Neural progenitor cell (in vitro differentiated cells): ENCODE measurements at regions not wholly inside any gene's neighbourhood (a gene's known extent, or its start where the extent isn't known, plus 50 kb on each side); places are given as distances from the start of the nearest gene placed in this dataset.
A peak's percentile ranks its signal among the peaks of the same experiment; 100 is the strongest.

ENCODE experiments used
- DNase-seq: peaks from one replicate; pipeline ENCODE4 v3.0.0-alpha.2; 2016; ENCODE audit warnings: low spot score
- H2AFZ ChIP-seq: fragments of 200-600 bp; sonication (generic); replicated peaks from 2 replicates; pipeline ENCODE4 v1.6.1; 2016; ENCODE audit warnings: antibody characterized with exemption
- H3F3A ChIP-seq: fragments of 200-600 bp; sonication (generic); 2 replicates; pipeline ENCODE4 v1.6.1; 2016; ENCODE audit warnings: antibody characterized with exemption, low read depth
- H3K27ac ChIP-seq: fragments of 200-600 bp; sonication (generic); 2 replicates; pipeline ENCODE4 v1.5.1; 2016; ENCODE audit warnings: mild to moderate bottlenecking
- H3K27me3 ChIP-seq: fragments of 200-600 bp; sonication (generic); 2 replicates; pipeline ENCODE4 v1.6.1; 2016; ENCODE audit warnings: mild to moderate bottlenecking, moderate library complexity
- H3K36me3 ChIP-seq: fragments of 200-600 bp; sonication (generic); 2 replicates; pipeline ENCODE4 v1.5.1; 2016
- H3K4me1 ChIP-seq: fragments of 200-600 bp; sonication (generic); 2 replicates; pipeline ENCODE4 v1.6.1; 2016; ENCODE audit warnings: mixed run types
- H3K4me2 ChIP-seq: fragments of 200-600 bp; sonication (generic); 2 replicates; pipeline ENCODE4 v1.6.1; 2016
- H3K4me3 ChIP-seq: fragments of 200-600 bp; sonication (generic); 2 replicates; pipeline ENCODE4 v1.5.1; 2016
- H3K79me2 ChIP-seq: fragments of 200-600 bp; sonication (generic); 2 replicates; pipeline ENCODE4 v1.6.1; 2016; ENCODE audit warnings: low read depth
- H3K9ac ChIP-seq: fragments of 200-600 bp; sonication (generic); 2 replicates; pipeline ENCODE4 v1.6.1; 2016
- H3K9me3 ChIP-seq: fragments of 200-600 bp; sonication (generic); 2 replicates; pipeline ENCODE4 v1.5.1; 2016; ENCODE audit warnings: low read depth
- H4K20me1 ChIP-seq: fragments of 200-600 bp; sonication (generic); 2 replicates; pipeline ENCODE4 v1.6.1; 2016; ENCODE audit warnings: low read depth
- H3K27ac Mint-ChIP-seq: 3 replicates; pipeline ENCODE4 v1.8.0; 2021; ENCODE audit warnings: mixed read lengths
- H3K27me3 Mint-ChIP-seq: 2 replicates; pipeline ENCODE4 v1.8.0; 2022; ENCODE audit warnings: low read depth, mild to moderate bottlenecking, inconsistent platforms, moderate library complexity, mixed read lengths; ENCODE audit not compliant: insufficient read depth
- H3K36me3 Mint-ChIP-seq: 3 replicates; pipeline ENCODE4 v1.8.0; 2021; ENCODE audit warnings: mixed read lengths
- H3K4me1 Mint-ChIP-seq: 3 replicates; pipeline ENCODE4 v1.8.0; 2021; ENCODE audit warnings: mixed read lengths
- H3K4me3 Mint-ChIP-seq: 3 replicates; pipeline ENCODE4 v1.8.0; 2021; ENCODE audit warnings: mild to moderate bottlenecking, moderate library complexity, mixed read lengths
- H3K9me3 Mint-ChIP-seq: 3 replicates; pipeline ENCODE4 v1.8.0; 2020; ENCODE audit warnings: mixed read lengths
- EZH2 ChIP-seq: fragments of 200-600 bp; sonication (generic); IDR thresholded peaks from 2 replicates; pipeline ENCODE4 v1.6.1; 2017; ENCODE audit warnings: antibody characterized with exemption, mild to moderate bottlenecking, moderate library complexity
- EZH2phosphoT487 ChIP-seq: fragments of 200-600 bp; sonication (generic); IDR thresholded peaks from 2 replicates; pipeline ENCODE4 v1.6.1; 2017; ENCODE audit warnings: antibody characterized with exemption
- TF ChIP-seq, protein P1 (sequence below): fragments of 200-600 bp; sonication (generic); IDR thresholded peaks from 2 replicates; pipeline ENCODE4 v1.5.1; 2017; ENCODE audit warnings: antibody characterized with exemption, mild to moderate bottlenecking

DNA sequence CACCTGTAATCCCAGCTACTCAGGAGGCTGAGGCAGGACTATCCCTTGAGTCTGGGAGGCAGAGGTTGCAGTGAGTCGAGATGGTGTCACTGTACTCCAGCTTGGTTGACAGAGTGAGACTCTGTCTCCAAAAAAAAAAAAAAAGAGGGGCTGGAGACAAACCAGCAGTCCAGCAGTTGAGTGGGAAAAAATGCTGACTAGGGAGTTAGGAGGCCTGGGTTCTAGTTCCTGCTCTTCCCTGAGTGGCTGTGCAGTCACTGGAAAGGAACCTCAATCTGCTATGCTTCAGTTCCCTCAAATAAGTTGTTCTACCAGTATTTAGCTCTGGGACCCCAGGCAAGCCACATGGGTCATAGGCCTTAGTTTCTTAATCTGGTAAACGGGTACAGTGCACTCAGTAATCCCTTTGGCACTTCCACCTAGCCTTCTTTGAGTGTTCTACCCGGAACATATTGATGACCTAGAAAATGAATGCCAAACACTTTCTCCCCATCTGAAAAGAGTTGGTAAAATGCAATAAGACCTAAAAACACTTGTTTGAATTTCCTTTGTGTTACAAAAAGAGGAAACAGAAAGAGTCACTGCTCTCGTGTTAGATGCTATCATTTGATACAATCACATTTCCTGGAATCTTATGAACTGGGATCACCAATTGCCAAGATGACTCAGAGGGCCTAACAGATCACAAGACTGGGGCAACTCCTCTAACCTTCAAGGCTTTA, 99.3 kb upstream of the EGFL6 start:
- TF ChIP-seq, protein P1, sequence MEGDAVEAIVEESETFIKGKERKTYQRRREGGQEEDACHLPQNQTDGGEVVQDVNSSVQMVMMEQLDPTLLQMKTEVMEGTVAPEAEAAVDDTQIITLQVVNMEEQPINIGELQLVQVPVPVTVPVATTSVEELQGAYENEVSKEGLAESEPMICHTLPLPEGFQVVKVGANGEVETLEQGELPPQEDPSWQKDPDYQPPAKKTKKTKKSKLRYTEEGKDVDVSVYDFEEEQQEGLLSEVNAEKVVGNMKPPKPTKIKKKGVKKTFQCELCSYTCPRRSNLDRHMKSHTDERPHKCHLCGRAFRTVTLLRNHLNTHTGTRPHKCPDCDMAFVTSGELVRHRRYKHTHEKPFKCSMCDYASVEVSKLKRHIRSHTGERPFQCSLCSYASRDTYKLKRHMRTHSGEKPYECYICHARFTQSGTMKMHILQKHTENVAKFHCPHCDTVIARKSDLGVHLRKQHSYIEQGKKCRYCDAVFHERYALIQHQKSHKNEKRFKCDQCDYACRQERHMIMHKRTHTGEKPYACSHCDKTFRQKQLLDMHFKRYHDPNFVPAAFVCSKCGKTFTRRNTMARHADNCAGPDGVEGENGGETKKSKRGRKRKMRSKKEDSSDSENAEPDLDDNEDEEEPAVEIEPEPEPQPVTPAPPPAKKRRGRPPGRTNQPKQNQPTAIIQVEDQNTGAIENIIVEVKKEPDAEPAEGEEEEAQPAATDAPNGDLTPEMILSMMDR, result no peak
- TF ChIP-seq EZH2, result no peak
- TF ChIP-seq EZH2phosphoT487, result no peak
- peaks cover 43% of the 10 kb centered on the region for H3K4me1 ChIP-seq
- H3K4me3 Mint-ChIP-seq, result no peak overlapping the region
- no peaks in the 10 kb centered on the region for H3K79me2 ChIP-seq
- H3K27me3 ChIP-seq, result no peaks in the 10 kb centered on the region
- H3K4me1 Mint-ChIP-seq, result peaks cover 30% of the 10 kb centered on the region
- H3K4me3 ChIP-seq, result no peak overlapping the region
- DNase-seq, result no peak
- H3K27ac Mint-ChIP-seq, result peak overlapping the region; percentile 89
- no peak overlapping the region for H3K27ac ChIP-seq
- H3K9me3 Mint-ChIP-seq, result peaks cover 5% of the 10 kb centered on the region
- no peak overlapping the region for H3K9ac ChIP-seq
- H2AFZ ChIP-seq, result no peak overlapping the region
- no peaks in the 10 kb centered on the region for H3K36me3 Mint-ChIP-seq
- peak overlapping the region; percentile 2 for H3K4me2 ChIP-seq
- H3F3A ChIP-seq, result peaks cover 28% of the 10 kb centered on the region
- H3K36me3 ChIP-seq, result no peaks in the 10 kb centered on the region
- no peaks in the 10 kb centered on the region for H3K9me3 ChIP-seq
- peaks cover 7% of the 10 kb centered on the region for H3K27me3 Mint-ChIP-seq
- H4K20me1 ChIP-seq, result no peaks in the 10 kb centered on the region

DNA sequence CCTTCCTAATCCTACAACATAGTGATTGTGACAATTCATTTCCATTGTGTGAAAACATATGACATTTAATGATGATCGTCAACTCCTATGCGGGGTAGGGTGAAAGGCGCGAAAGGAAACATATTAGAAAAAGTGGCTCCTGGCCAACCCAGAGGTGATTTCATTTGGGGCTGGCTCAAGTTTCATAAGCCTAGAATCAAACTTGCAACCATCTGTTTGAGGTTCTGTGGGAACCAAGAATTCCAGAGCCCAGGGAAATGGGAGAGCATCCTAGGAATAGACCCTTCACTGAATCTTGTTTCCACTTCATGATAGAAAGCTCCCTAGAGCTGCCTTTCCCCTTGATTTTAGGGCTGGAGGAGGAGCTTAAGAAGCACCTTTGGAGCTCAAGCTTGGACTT, 101.3 kb upstream of the EGFL6 start:
- no peaks in the 10 kb centered on the region for H3K79me2 ChIP-seq
- TF ChIP-seq EZH2 (no peak), EZH2phosphoT487 (no peak)
- TF ChIP-seq, protein P1, result no peak
- no peak for DNase-seq
- peaks cover 14% of the 10 kb centered on the region for H3F3A ChIP-seq
- Mint-ChIP-seq H3K9me3 (peaks cover 7% of the 10 kb centered on the region), H3K36me3 (no peaks in the 10 kb centered on the region), H3K4me1 (peaks cover 21% of the 10 kb centered on the region), H3K4me3 (no peak overlapping the region), H3K27me3 (peaks cover 7% of the 10 kb centered on the region), H3K27ac (no peak overlapping the region)
- H4K20me1 ChIP-seq, result no peaks in the 10 kb centered on the region
- peaks cover 28% of the 10 kb centered on the region for H3K4me1 ChIP-seq
- H3K27me3 ChIP-seq, result no peaks in the 10 kb centered on the region
- no peaks in the 10 kb centered on the region for H3K36me3 ChIP-seq
- no peak overlapping the region for H3K4me3 ChIP-seq
- H3K4me2 ChIP-seq, result no peak overlapping the region
- no peak overlapping the region for H3K9ac ChIP-seq
- H3K9me3 ChIP-seq, result no peaks in the 10 kb centered on the region
- no peak overlapping the region for H2AFZ ChIP-seq
- H3K27ac ChIP-seq, result no peak overlapping the region

DNA sequence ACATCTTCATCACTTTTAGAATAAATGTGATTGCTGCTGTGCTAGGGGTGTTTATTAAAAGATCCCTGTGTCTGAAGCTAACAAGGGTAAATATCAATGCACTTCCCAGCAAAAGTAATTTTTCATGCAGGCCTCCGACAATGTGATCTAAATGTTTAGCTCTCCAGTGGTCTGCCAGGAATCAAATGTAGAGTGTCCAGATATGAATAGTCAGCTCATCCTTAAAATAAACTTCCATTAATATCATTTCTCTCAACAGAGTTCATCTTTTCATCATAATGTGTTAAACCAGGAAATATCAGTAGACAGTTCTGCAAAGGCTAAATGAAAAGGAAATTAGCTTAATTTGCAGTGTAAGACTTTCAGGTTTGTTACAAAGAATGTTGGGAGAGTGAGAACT, 102.2 kb upstream of the EGFL6 start:
- Mint-ChIP-seq H3K27me3 (peaks cover 7% of the 10 kb centered on the region), H3K9me3 (peaks cover 9% of the 10 kb centered on the region), H3K4me3 (no peak overlapping the region), H3K36me3 (no peaks in the 10 kb centered on the region), H3K27ac (no peak overlapping the region), H3K4me1 (peaks cover 18% of the 10 kb centered on the region)
- Histone ChIP-seq H3K4me1 (peaks cover 19% of the 10 kb centered on the region), H3K27ac (no peak overlapping the region), H3K9me3 (no peaks in the 10 kb centered on the region), H3K27me3 (no peaks in the 10 kb centered on the region), H3F3A (peaks cover 5% of the 10 kb centered on the region), H3K79me2 (no peaks in the 10 kb centered on the region), H4K20me1 (no peaks in the 10 kb centered on the region), H3K9ac (no peak overlapping the region), H2AFZ (no peak overlapping the region), H3K36me3 (no peaks in the 10 kb centered on the region), H3K4me2 (no peak overlapping the region), H3K4me3 (no peak overlapping the region)
- no peak for DNase-seq
- no peak for TF ChIP-seq EZH2phosphoT487
- TF ChIP-seq, protein P1, result no peak
- no peak for TF ChIP-seq EZH2
